ENCODE measurements at regions not wholly inside any gene's neighbourhood (a gene's known extent, or its start where the extent isn't known, plus 50 kb on each side); places are given as distances from the start of the nearest gene placed in this dataset.
"Not testable (repeated sequence)": the region's sequence is repeated elsewhere in the genome, so short reads cannot be mapped to it uniquely, and the experiment has no call there.

- intact Hi-C loops (cut with DNase I) = no loop called here
- no peak for DNase-seq
These were observed 70.1 kb upstream of the EDEM3 start for GRCh38 chr1:184824691-184825323.

- intact Hi-C loops (cut with DNase I) = no loop called here
- DNase-seq = no peak
These were observed 68.4 kb upstream of the EDEM3 start for GRCh38 chr1:184823080-184823479.

- intact Hi-C loops (cut with DNase I) = no loop called here
- no peak for DNase-seq
These were observed 67.6 kb upstream of the EDEM3 start for GRCh38 chr1:184822267-184822666.

DNA sequence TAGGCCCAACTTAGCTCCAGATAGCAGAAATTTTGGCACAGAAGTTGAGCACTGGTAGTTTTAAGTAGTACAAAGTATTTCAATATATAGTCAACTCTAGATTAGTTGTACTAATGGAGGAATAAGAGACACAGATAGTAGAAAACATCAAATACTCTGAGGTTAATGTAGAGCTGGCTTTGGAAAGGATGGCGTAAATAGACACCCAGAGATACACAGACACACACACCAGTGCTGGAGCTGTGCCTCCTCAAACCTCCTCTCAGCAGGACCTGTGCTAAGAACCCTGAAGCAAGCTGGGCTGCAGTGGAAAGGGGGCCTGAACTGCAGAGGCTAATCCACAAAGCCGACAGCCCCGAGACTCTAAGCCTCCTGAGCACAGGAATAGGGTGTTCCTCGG, 67.0 kb upstream of the EDEM3 start:
- DNase-seq = no peak
- intact Hi-C loops (cut with DNase I) = no loop called here

DNA sequence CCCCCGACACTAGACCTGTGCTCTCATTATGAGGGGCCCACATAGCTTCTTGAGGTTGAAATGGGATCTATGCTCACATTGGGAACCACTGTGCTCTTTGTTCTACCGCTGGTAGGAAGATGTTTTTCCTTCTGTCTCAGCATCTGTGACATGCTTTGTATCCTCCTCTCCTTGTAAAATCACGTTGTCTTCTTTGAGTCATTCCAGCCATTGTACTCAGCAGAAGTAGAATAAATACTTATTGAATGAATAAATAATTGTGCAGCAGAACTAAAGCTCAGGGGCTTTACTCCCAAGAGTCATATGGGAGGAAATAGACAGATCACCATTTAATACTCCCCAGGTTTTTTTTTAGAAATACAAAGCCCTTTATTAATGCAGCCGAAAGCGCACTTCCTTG, 66.3 kb upstream of the EDEM3 start:
- no peak for DNase-seq
- intact Hi-C loops (cut with DNase I) = no loop called here

DNA sequence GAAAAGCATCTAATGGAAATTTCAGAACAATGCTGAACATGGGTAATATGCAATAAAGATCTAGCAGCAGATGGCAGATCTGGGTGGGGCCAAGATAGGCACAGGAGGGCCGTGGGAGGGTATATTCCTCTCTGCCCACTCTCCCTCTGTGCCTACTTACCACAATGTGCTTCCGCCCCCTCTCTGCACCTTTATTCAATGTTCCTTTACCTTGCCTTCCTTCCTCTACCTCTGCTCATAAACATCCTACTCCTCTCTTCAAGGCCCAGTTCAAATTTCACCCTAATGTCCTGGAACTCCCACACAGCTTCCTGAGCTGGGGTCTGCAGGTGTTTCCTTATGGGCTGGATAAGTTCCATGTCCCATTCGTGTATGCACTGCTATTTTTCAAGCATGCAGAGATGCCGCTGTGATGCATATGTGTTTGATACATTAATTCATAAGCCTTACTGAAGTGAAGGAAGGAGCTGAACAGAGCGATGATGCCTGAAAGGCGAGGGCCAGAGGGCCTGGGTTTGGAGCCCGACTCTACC, 65.6 kb upstream of the EDEM3 start:
- no peak for DNase-seq
- intact Hi-C loops (cut with DNase I) = no loop called here

DNA sequence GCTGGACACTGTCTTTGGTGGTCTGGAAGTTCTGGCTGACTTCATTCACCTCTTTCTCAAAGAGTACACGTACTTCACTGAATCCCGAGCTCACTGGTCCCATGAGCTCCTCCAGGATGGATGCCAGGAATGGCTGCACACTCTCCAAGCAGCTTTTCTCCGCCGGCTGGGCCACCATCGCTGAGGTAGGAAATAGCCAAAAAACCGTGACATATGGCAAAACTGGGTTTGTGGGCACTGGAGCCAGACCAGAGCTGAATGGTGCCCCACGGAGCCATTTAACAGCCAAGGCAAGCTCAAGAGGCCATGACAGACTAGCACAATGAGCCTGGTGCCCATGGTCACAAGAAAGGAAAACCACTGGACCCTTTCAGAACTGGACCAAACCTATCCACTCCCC, 64.0 kb upstream of the EDEM3 start:
- DNase-seq = no peak
- intact Hi-C loops (cut with DNase I) = no loop called here

- intact Hi-C loops (cut with DNase I); DNase-seq: not testable (repeated sequence)
These were observed 62.3 kb upstream of the EDEM3 start for GRCh38 chr1:184817003-184817402.

- no peak for DNase-seq
- intact Hi-C loops (cut with DNase I) = loop anchor here (5.0 kb wide), 1 partner anchor 869 kb away; no protein-coding TSS in a partner anchor
These were observed 59.0 kb upstream of the EDEM3 start for GRCh38 chr1:184813528-184814089.

DNA sequence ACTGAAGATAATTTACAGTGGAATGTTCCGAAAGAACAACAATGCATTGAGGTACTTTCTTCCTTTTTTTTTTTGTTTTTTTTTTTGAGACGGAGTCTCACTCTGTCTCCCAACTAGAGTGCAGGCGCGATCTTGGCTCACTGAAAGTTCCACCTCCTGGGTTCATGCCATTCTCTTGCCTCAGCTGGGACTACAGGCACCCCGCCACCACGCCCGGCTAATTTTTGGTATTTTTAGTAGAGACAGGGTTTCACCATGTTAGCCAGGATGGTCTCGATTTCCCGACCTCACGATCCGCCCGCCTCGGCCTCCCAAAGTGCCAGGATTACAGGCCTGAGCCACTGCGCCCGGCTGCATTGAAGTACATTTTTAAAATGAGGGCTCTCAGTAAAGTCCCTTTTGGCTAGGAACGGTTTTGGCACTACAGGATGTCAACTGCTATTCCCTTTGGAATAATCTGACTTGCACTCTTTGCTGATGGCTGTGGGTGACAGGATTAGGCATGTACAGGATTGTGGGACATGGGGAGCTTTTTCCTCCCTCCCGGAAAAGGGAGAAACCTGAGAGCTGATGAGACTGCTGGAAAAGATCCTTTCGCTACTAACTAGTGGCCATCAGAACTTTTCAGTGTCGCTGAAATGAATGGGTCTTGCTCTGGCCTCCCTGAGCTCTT, 56.9 kb upstream of the EDEM3 start:
- peak in 1 of 10 donors; percentile 71 for DNase-seq
- intact Hi-C loops (cut with DNase I) = loop anchor here (5.0 kb wide), 1 partner anchor 871 kb away; no protein-coding TSS in a partner anchor

DNA sequence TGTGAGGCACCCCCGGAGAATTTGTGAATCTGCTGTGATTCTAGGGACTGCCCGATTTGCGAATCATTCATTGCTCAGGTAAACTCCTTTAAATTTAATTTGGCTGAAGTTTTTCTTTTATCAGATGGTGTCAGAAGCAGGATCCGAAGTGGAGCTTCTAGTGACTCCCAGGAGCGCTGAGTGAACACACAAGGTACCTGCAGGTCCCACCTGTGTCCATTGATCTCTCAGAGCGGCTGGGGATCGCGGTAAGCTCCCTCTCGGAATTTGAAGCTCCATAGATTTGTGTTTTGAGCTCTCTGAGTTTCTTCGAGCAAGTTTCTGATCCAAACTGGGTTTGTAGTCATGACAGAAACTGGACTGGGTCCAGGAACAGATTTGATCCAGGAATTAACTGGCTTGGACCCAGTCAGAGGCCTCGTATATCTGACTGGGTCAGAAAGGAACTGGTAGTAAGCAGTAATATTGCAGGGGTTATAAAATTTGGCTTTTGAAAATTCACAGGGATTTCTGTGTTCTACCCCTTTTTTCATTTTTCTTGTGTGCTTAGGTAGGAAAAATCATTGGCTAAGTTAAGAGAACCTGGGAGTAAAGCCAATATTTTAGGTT, 56.2 kb upstream of the EDEM3 start:
- no peak for DNase-seq
- intact Hi-C loops (cut with DNase I) = loop anchor here (5.0 kb wide), 1 partner anchor 871 kb away; no protein-coding TSS in a partner anchor

GRCh38 chr1:184806296-184806721, 51.7 kb upstream of the EDEM3 start:
- intact Hi-C loops (cut with DNase I) = loop anchor here (1.0 kb wide), 1 partner anchor 176 kb away; no protein-coding TSS in a partner anchor
- DNase-seq = no peak

DNA sequence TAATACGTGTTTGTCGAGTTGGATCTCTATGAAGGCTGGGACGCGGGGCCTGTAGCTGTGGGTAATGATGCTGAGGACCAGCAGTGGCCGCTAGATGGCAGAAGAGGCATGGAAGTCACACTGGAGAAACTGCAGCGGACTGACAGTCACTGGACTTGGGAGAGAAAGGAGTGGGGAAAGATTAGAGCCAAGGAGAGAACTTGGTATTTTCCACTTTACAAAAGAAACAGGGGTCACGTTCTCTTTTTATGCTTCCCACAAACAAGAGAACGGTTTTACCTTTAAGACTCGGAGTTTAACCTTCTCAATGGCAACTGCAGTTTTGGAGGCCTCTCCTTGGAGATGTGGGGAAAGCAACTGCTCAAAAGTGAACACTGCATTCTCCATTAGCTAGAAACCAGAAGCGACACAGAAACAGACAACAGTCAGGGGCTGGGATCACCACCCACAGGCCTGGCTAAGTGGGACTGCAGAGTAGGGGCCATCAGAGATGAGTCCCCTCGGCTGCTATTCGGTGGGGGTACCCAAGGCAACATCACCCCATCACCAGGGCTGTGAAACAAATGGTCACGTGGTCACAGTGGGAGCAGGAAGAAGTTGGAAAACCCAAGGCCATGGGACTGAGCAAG, 51.1 kb upstream of the EDEM3 start:
- intact Hi-C loops (cut with DNase I) = loop anchor here (1.0 kb wide), 2 partner anchors 177 to 365 kb away; no protein-coding TSS in a partner anchor

More for the DNA sequence above, 51.1 kb upstream of the EDEM3 start:
- peak; percentile 70 to 98 (median 92) for DNase-seq

Measured in posterior cingulate gyrus (tissue), 11 donors.